Memory B cell (primary cell): ENCODE measurements at regions not wholly inside any gene's neighbourhood (a gene's known extent, or its start where the extent isn't known, plus 50 kb on each side); places are given as distances from the start of the nearest gene placed in this dataset.
"Not testable (repeated sequence)": the region's sequence is repeated elsewhere in the genome, so short reads cannot be mapped to it uniquely, and the experiment has no call there.

ENCODE experiments used
- ATAC-seq: fragments of 150-1000 bp; cut with Tn5 transposase; 2 replicates; pipeline ENCODE4 v1.10.0; 2021; ENCODE audit warnings: low read depth, mild to moderate bottlenecking, moderate library complexity
- DNase-seq, 2 donors: peaks; one replicate each; pipeline ENCODE4 v3.0.0; 2022; ENCODE audit warnings: low spot score in 2 of 2
- H3K27ac Mint-ChIP-seq: one replicate; pipeline ENCODE4 v1.8.0; 2022; ENCODE audit warnings: mild to moderate bottlenecking, moderate library complexity, mixed read lengths
- H3K27me3 Mint-ChIP-seq: one replicate; pipeline ENCODE4 v1.8.0; 2022; ENCODE audit warnings: mixed read lengths
- H3K36me3 Mint-ChIP-seq: one replicate; pipeline ENCODE4 v1.8.0; 2022; ENCODE audit warnings: mild to moderate bottlenecking, mixed read lengths
- H3K4me1 Mint-ChIP-seq: one replicate; pipeline ENCODE4 v1.8.0; 2022; ENCODE audit warnings: mixed read lengths
- H3K4me3 Mint-ChIP-seq: one replicate; pipeline ENCODE4 v1.8.0; 2022; ENCODE audit warnings: mild to moderate bottlenecking, moderate library complexity, mixed read lengths
- H3K9me3 Mint-ChIP-seq: one replicate; pipeline ENCODE4 v1.8.0; 2022; ENCODE audit warnings: mixed read lengths

DNA sequence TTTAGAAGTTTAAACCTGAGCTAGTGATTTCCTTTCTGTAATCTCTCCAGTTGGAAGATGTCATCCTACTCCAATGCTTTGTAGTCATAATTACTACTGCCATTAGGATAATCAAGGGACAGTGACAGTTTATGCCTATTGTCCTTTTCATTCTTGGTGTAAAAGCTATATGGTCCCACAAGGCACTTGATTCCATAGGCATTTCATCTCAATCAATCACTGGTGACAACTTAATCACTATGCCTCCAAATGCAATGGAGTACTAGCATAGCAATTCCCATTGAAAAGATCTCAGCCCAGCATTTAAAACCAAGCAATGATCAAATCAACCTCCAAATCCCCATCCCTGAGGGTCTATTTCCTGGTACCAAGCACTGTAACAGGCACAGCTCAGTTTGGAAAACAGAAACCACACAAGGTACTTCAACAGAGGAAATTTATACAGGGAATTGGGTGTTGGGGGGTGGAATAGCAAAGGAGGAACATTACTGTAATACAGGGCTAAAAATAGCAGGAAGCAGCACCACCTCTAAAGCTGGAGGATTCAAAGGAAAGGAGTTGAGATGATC lies 51.0 kb downstream of the FHIP2A start:
- DNase-seq (no peak), ATAC-seq (no peak)
- H3K27me3 Mint-ChIP-seq: peaks cover 14% of the 10 kb centered on the region
- H3K36me3 Mint-ChIP-seq: no peaks in the 10 kb centered on the region
- peaks cover 9% of the 10 kb centered on the region for H3K4me1 Mint-ChIP-seq
- H3K4me3 Mint-ChIP-seq: no peak overlapping the region
- no peak overlapping the region for H3K27ac Mint-ChIP-seq
- H3K9me3 Mint-ChIP-seq: no peaks in the 10 kb centered on the region

DNA sequence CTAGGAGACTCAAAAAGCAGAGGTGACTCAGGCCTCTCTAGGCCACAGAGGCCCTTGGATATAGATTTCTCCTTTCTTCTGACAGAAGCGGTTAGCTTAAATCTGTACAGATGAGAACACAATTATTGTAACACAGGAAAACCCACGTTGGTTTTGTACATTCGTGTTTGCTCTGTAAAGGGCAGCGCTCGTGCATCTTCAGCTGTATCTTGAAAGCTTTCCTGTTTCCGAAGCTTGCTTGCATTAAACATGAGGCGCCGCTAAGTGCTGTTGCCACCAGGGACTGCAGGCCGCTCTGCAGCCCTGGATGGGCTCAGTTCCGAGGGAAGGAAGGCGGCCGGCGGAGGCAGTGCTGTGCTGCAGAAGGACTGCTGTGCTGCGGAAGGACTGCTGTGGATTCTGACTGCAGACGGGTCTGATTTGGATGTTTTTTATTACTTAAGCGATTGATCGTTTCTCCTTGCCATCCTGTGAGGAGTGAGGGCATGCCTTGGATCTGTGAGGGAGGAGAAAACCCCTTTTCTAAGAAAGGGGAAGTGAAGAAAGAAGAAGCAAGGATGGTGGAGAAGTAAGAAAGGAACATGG lies 53.3 kb downstream of the FHIP2A start:
- H3K27ac Mint-ChIP-seq: no peak overlapping the region
- H3K36me3 Mint-ChIP-seq: no peaks in the 10 kb centered on the region
- no peaks in the 10 kb centered on the region for H3K9me3 Mint-ChIP-seq
- peaks cover 16% of the 10 kb centered on the region for H3K27me3 Mint-ChIP-seq
- DNase-seq (no peak), ATAC-seq (peak; percentile 63)
- H3K4me3 Mint-ChIP-seq: peak overlapping the region; percentile 57
- peaks cover 12% of the 10 kb centered on the region for H3K4me1 Mint-ChIP-seq

DNA sequence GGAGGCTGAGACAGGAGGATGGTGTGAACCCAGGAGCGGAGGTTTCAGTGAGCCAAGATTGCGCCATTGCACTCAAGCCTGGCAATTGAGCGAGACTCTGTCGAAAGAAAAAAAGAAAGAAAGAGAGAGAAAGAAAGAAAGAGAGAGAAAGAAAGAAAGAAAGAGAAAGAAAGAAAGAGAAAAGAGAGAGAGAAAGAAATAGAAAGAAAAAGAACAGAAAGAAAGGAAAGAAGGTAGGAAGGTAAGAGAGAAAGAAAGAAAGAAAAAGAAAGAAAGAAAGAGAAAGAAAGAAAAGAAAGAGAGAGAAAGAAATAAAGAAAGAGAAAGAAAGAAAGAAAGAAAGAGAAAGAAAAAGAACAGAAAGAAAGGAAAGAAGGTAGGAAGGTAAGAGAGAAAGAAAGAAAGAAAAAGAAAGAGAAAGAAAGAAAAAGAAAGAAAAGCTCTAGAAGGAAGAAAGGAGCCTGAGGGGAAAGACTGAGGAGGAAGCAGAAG lies 54.1 kb downstream of the FHIP2A start:
- not testable (repeated sequence) for DNase-seq, ATAC-seq, H3K9me3 Mint-ChIP-seq, H3K27ac Mint-ChIP-seq, H3K36me3 Mint-ChIP-seq, H3K4me3 Mint-ChIP-seq
- peaks cover 12% of the 10 kb centered on the region for H3K4me1 Mint-ChIP-seq
- peaks cover 16% of the 10 kb centered on the region for H3K27me3 Mint-ChIP-seq

DNA sequence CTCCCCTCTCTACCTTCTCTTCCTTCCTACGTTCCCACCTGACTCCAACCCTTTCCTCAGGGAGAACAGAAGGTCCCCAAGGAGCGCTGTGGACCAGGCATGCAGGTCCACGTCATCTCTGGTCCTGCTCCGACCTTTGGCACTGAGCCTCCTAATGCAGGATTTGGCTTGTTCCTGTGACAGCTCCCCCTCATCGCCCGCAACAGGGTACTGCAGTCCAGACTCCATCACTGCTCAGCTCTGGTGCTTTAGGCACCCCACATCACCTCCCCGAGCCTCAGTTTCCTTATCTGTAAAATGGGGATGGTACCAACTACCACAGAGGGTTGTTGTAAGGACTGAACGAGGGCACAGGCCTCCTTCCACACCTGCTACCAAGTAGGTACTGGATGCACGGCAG lies 54.6 kb downstream of the FHIP2A start:
- Mint-ChIP-seq H3K4me1 (peaks cover 12% of the 10 kb centered on the region), H3K4me3 (no peak overlapping the region), H3K27me3 (peaks cover 16% of the 10 kb centered on the region), H3K9me3 (no peaks in the 10 kb centered on the region), H3K36me3 (no peaks in the 10 kb centered on the region), H3K27ac (no peak overlapping the region)
- no peak for ATAC-seq
- no peak for DNase-seq

DNA sequence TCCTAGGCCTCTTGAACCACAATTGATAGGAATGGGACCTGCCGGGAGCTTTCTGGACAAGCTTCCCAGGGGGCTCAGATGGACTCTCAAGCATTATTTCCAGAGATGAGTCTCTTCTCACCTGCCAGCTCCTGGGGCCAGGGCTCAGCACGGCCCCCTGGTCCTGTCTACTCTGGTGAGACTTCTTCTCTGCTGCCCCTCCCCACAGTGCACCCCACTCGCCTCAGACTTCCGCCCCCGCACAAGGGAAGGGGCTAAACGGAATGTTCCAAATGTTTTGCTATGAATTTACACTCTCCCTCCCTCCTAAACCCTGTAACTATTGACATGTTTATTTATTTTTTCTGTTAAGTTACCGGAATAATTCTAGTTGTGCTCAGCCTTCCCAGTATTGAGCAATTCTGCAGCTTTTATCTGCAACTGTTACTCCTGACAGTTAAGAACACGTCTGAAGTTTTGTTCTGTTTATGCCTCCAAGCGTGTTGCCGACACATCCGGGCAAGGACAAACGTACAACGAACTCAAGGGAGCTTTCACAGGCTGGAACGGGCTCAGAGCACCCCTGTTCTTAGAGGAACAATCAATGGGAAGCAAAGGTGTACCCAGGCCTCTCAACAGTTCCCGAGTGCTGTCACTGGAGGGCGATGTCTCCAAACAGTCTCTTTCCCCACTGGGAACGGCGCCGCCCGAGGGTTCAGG lies 55.2 kb downstream of the FHIP2A start:
- peaks cover 17% of the 10 kb centered on the region for H3K27me3 Mint-ChIP-seq
- H3K27ac Mint-ChIP-seq: no peak overlapping the region
- H3K36me3 Mint-ChIP-seq: no peaks in the 10 kb centered on the region
- H3K4me3 Mint-ChIP-seq: no peak overlapping the region
- H3K4me1 Mint-ChIP-seq: peaks cover 12% of the 10 kb centered on the region
- DNase-seq: peak in 1 of 2 donors; percentile 24
- no peaks in the 10 kb centered on the region for H3K9me3 Mint-ChIP-seq
- ATAC-seq: peak; percentile 64

DNA sequence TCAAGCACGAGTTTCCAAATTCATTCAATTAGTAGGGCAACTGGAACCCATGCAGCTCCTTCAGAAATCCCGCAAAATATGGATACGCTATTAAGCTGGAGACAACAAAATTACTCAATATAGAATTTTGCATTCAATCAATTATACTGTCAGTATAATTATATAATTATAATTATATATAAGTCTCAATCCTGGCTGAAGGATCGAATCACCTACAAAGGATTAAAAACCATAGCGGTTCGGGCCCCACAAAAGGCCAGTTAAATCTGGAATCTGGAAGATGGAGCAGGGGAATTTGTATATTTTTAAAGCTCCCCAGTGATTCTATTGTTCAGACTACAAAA lies 55.7 kb downstream of the FHIP2A start:
- H3K27me3 Mint-ChIP-seq: peaks cover 20% of the 10 kb centered on the region
- no peaks in the 10 kb centered on the region for H3K9me3 Mint-ChIP-seq
- no peak overlapping the region for H3K27ac Mint-ChIP-seq
- DNase-seq (no peak), ATAC-seq (no peak)
- H3K4me1 Mint-ChIP-seq: peaks cover 12% of the 10 kb centered on the region
- H3K36me3 Mint-ChIP-seq: no peaks in the 10 kb centered on the region
- H3K4me3 Mint-ChIP-seq: no peak overlapping the region

DNA sequence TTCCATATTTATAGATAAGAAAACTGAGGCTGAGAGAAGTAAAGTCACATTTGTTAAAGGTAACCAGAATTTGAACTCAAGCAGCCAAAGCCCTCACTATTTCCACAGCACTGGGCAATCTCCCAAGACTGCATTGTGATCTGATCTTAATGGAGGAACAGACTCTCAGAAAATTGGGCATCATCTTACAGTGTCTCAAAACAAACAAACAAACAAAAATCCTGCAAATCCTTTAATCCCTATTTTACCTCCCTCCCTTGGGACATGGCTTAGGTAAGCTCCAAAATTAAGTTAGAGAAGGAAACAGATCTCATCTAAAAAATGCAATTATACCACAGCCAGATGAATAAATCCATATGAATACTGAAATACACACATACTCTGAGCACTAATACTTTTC lies 57.5 kb downstream of the FHIP2A start:
- no peaks in the 10 kb centered on the region for H3K9me3 Mint-ChIP-seq
- peaks cover 12% of the 10 kb centered on the region for H3K4me1 Mint-ChIP-seq
- no peaks in the 10 kb centered on the region for H3K36me3 Mint-ChIP-seq
- ATAC-seq: no peak
- H3K4me3 Mint-ChIP-seq: no peak overlapping the region
- peaks cover 19% of the 10 kb centered on the region for H3K27me3 Mint-ChIP-seq
- no peak for DNase-seq
- H3K27ac Mint-ChIP-seq: no peak overlapping the region

DNA sequence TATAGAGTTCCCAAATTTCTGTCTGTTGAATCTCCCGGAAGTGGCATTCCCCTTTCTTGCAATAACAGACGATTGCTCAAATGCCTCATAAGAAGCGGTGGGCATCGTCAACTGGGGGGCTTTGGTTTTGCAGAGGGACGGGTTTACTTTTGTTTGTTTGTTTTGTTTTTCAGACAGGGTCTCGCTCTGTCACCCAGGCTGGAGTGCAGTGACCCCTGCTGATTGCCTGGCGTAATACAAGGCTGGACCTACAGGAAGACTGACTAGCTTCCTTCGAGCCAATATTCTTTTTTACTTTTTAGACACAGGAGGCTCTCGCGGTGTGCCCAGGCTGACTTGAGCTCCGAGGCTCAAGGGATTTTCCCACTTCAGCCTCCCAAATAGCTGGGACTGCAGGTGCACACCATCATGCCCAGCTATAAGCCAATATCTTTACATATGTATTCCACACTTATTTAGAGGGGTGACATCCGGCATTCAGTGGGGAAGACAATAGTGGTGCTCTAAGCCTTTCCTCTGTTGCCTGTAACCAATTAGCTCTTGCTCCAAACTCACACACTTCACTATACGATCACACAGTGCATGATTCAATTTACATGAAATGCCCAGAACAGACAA lies 58.1 kb downstream of the FHIP2A start:
- DNase-seq (peak; percentile 14 to 33), ATAC-seq (peak; percentile 43)
- peaks cover 12% of the 10 kb centered on the region for H3K4me1 Mint-ChIP-seq
- peaks cover 19% of the 10 kb centered on the region for H3K27me3 Mint-ChIP-seq
- no peaks in the 10 kb centered on the region for H3K36me3 Mint-ChIP-seq
- no peak overlapping the region for H3K27ac Mint-ChIP-seq
- no peaks in the 10 kb centered on the region for H3K9me3 Mint-ChIP-seq
- H3K4me3 Mint-ChIP-seq: no peak overlapping the region

DNA sequence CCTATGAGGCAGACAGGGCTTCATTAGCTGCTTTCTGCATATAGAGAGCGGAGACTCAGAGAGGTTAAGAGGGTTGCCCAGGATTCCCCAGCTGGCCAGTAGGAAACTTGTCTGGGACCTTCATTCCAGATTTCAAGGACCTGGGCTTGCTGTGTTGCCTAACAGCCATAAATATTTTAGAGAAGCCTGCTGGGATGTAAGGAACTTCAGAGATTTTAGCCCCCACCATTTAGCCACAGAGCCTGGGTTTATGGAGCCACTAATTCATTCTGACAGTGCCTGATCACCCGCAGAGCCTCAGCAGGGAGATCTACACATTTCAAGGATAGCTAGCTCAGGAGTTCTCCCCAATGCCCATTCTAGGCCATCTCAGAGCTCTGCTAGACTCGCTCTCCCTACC lies 56.6 kb upstream of the TRUB1 start:
- H3K27ac Mint-ChIP-seq: no peak overlapping the region
- peaks cover 7% of the 10 kb centered on the region for H3K27me3 Mint-ChIP-seq

DNA sequence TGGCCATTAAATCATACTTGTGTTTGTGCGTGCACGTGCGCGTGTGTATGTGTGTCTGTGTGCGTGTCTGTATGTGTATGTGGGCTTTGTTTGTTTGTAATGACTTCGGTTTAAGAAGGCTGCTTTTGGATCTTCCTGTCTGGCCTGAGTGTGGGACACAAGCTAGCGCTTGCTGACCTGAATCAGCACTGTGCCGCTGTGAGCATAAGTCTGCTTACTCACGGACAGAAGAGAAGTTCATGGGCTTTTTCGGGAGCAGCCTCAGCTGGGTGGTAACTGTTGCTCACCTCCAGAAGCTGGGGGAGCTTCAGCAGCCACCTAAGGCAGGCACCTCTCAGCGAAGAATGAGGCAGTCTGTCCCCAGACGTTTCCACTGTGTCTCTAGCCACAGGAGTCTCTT lies 56.1 kb upstream of the TRUB1 start:
- Mint-ChIP-seq H3K4me1 (peaks cover 6% of the 10 kb centered on the region), H3K27ac (no peak overlapping the region), H3K9me3 (no peaks in the 10 kb centered on the region), H3K4me3 (no peak overlapping the region), H3K36me3 (no peaks in the 10 kb centered on the region), H3K27me3 (peaks cover 7% of the 10 kb centered on the region)
- no peak for DNase-seq
- ATAC-seq: no peak

More for the DNA sequence above, 56.6 kb upstream of the TRUB1 start:
- H3K4me3 Mint-ChIP-seq: no peak overlapping the region
- H3K9me3 Mint-ChIP-seq: no peaks in the 10 kb centered on the region
- H3K36me3 Mint-ChIP-seq: no peaks in the 10 kb centered on the region
- ATAC-seq (no peak), DNase-seq (no peak)
- H3K4me1 Mint-ChIP-seq: peaks cover 7% of the 10 kb centered on the region

DNA sequence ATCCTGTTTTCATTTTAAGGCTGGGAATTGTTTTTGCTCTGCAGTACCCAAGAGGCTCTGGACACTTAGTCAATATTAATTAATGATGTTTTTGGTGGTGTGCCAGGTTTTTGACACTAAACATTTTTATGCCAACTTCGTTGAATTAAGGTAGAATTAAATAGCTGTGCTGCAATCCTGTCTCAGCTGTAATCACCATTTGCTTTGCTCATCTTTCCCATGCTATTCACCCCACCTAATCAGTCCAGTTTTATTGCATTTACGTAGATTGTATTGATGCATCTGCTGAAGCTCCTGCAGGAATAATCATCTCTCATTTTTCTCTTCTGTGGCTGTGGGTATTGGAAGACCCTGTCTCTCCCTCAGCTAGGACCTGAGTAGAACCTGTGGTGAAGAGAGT lies 52.6 kb upstream of the TRUB1 start:
- DNase-seq (no peak), ATAC-seq (no peak)
- Mint-ChIP-seq H3K27me3 (peaks cover 10% of the 10 kb centered on the region), H3K36me3 (no peaks in the 10 kb centered on the region), H3K27ac (no peak overlapping the region), H3K9me3 (no peaks in the 10 kb centered on the region), H3K4me3 (no peak overlapping the region), H3K4me1 (no peaks in the 10 kb centered on the region)
